ENCODE measurements at regions not wholly inside any gene's neighbourhood (a gene's known extent, or its start where the extent isn't known, plus 50 kb on each side); places are given as distances from the start of the nearest gene placed in this dataset.

- no peak for TF ChIP-seq CTCF (IDR thresholded peaks at IDR 0.05; ENCODE audit: borderline replicate concordance)
- intact Hi-C loops (cut with micrococcal nuclease), result no loop called here
- Histone ChIP-seq H3K9me3 (replicated peaks) (no peaks in the 10 kb centered on the region), H3K4me3 (no peak overlapping the region), H3K36me3 (no peaks in the 10 kb centered on the region), H3K27ac (replicated peaks) (no peak overlapping the region), H3K27me3 (ENCODE audit: low read depth) (peaks cover 5% of the 10 kb centered on the region), H3K4me1 (peaks cover 8% of the 10 kb centered on the region)
- no peak for DNase-seq
Observed at GRCh38 chr6:126773112-126773805, 345.2 kb upstream of the RSPO3 start.

- Histone ChIP-seq H3K4me1 (no peaks in the 10 kb centered on the region), H3K27me3 (ENCODE audit: low read depth) (no peaks in the 10 kb centered on the region), H3K9me3 (replicated peaks) (no peaks in the 10 kb centered on the region), H3K36me3 (no peaks in the 10 kb centered on the region), H3K27ac (replicated peaks) (no peak overlapping the region), H3K4me3 (no peak overlapping the region)
- DNase-seq, result no peak
- intact Hi-C loops (cut with micrococcal nuclease), result no loop called here
- no peak for TF ChIP-seq CTCF (IDR thresholded peaks at IDR 0.05; ENCODE audit: borderline replicate concordance)
Observed at GRCh38 chr6:126779331-126779730, 339.1 kb upstream of the RSPO3 start.

GRCh38 chr6:126781582-126781981, 336.9 kb upstream of the RSPO3 start:
- no peak for DNase-seq
- no peak overlapping the region for H3K4me3 ChIP-seq
- H3K9me3 ChIP-seq (replicated peaks), result no peaks in the 10 kb centered on the region
- no peaks in the 10 kb centered on the region for H3K27me3 ChIP-seq (ENCODE audit: low read depth)
- no peaks in the 10 kb centered on the region for H3K36me3 ChIP-seq
- TF ChIP-seq CTCF (IDR thresholded peaks at IDR 0.05; ENCODE audit: borderline replicate concordance), result no peak
- intact Hi-C loops (cut with micrococcal nuclease), result no loop called here
- no peaks in the 10 kb centered on the region for H3K4me1 ChIP-seq
- no peak overlapping the region for H3K27ac ChIP-seq (replicated peaks)

- intact Hi-C loops (cut with micrococcal nuclease), result no loop called here
- no peak for TF ChIP-seq CTCF (IDR thresholded peaks at IDR 0.05; ENCODE audit: borderline replicate concordance)
- no peak for DNase-seq
- H3K9me3 ChIP-seq (replicated peaks), result no peaks in the 10 kb centered on the region
- H3K36me3 ChIP-seq, result no peaks in the 10 kb centered on the region
- H3K4me1 ChIP-seq, result no peaks in the 10 kb centered on the region
- H3K27me3 ChIP-seq (ENCODE audit: low read depth), result no peaks in the 10 kb centered on the region
- H3K27ac ChIP-seq (replicated peaks), result no peak overlapping the region
- H3K4me3 ChIP-seq, result no peak overlapping the region
Observed at GRCh38 chr6:126784161-126784790, 334.2 kb upstream of the RSPO3 start.

- Histone ChIP-seq H3K9me3 (replicated peaks) (no peaks in the 10 kb centered on the region), H3K4me1 (no peaks in the 10 kb centered on the region), H3K27me3 (ENCODE audit: low read depth) (no peaks in the 10 kb centered on the region), H3K36me3 (no peaks in the 10 kb centered on the region), H3K27ac (replicated peaks) (no peak overlapping the region), H3K4me3 (no peak overlapping the region)
- intact Hi-C loops (cut with micrococcal nuclease), result no loop called here
- TF ChIP-seq CTCF (IDR thresholded peaks at IDR 0.05; ENCODE audit: borderline replicate concordance), result no peak
- DNase-seq, result no peak
Observed at GRCh38 chr6:126786262-126786661, 332.2 kb upstream of the RSPO3 start.

Data from left ventricle myocardium inferior (tissue), 1 donor.